Breast epithelium (tissue), 4 donors: ENCODE measurements at regions not wholly inside any gene's neighbourhood (a gene's known extent, or its start where the extent isn't known, plus 50 kb on each side); places are given as distances from the start of the nearest gene placed in this dataset.

Experiments used
- DNase-seq, 2 donors: peaks; one replicate each; pipeline ENCODE4 v3.0.0-alpha.2; 2019; ENCODE audit warnings: low spot score in 2 of 2
- H3K27ac ChIP-seq, 2 donors: fragments of 200-600 bp; sonication (generic) in 1 of 2; one replicate each; pipeline ENCODE4 v1.5.1; 2016 to 2019; ENCODE audit warnings: mild to moderate bottlenecking in 1 of 2
- H3K27me3 ChIP-seq, 2 donors: fragments of 200-600 bp; sonication (generic) in 1 of 2; one replicate each; pipeline versions ENCODE4 v1.5.1 to v1.6.0; 2017 to 2019; ENCODE audit warnings: control low read depth in 1 of 2, mild to moderate bottlenecking in 1 of 2
- H3K36me3 ChIP-seq: fragments of 200-600 bp; one replicate; pipeline ENCODE4 v1.5.1; 2019
- H3K4me1 ChIP-seq, 2 donors: fragments of 200-600 bp; sonication (generic); one replicate each; pipeline ENCODE4 v1.5.1; 2016 to 2019; ENCODE audit warnings: control low read depth in 1 of 2
- H3K4me3 ChIP-seq, 3 donors: fragments of 200-600 bp; sonication (generic); 1 replicate in 2 of 3; 2 replicates in 1 of 3; pipeline ENCODE4 v1.5.1; 2016 to 2019; ENCODE audit warnings: mild to moderate bottlenecking in 3 of 3, moderate library complexity in 2 of 3
- H3K9me3 ChIP-seq, 2 donors: fragments of 200-600 bp; sonication (generic) in 1 of 2; one replicate each; pipeline ENCODE4 v1.5.1; 2016 to 2019; ENCODE audit warnings: control low read depth in 1 of 2
- POLR2A ChIP-seq: fragments of 450-650 bp; IDR thresholded peaks from one replicate; pipeline ENCODE4 v1.6.1; 2016; ENCODE audit warnings: antibody characterized with exemption, mild to moderate bottlenecking, moderate library complexity
- POLR2AphosphoS5 ChIP-seq, 3 donors: sonication (generic); formaldehyde crosslinking; IDR thresholded peaks; one replicate each; pipeline ENCODE4 v1.6.1; 2017; ENCODE audit warnings: antibody characterized with exemption in 3 of 3
- intact Hi-C: fragments of 100-400 bp; cut with DNase I; formaldehyde crosslinking; loops from one replicate; pipeline ENCODE4 v1.15.1; 2023; ENCODE audit warnings: low total_unique reads
- TF ChIP-seq, protein P1 (sequence below), 3 donors: fragments of 450-650 bp; IDR thresholded peaks; one replicate each; pipeline ENCODE4 v1.5.1; 2016 to 2017; ENCODE audit warnings: antibody characterized with exemption in 3 of 3, mild to moderate bottlenecking in 3 of 3, moderate library complexity in 3 of 3

DNA sequence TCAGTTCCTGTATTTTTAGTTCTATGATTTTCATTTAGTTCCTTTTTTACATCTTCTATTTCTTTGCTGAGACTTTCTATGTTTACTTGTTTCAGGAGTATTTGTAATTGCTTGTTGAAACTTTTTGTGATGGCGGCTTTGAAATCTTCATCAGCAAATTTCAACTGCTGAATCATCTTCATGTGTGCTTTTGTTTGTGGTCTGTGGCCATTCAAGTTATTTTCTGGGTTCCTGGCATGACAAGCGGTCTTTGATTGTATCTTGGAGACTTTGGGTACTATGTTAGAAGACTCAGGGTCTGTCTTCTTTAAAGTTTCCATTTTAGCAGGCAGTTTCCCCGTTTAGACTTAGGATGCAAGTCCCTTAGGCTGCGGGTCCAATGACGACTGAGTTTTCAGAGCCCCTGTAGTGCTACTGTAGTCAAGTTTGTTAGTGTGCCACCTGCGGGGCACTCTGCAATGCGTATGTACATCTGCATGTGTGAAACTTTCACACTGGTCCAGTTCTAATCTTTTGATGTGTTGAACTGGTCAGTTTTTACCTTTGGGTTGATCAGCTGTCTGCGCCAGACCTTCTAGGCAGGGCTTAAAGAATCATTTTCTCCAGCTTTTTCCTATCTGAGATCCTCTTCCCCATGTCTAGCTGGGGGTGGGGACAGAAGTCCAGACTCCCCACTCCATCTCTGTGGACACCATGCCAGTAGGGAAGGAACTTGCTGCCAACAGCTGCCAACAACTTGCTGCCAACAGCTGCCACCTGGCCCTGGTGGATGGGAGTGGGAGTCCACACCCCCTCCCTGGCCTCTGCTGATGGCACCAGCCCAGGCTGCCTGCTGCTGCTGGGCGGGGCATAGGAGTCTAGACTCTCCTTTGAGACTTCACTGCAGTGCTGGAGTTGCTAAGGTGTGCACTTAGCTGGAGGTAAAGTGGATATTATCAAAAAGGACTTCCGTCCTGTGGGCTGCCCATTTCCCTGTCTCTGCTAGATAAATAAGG is 190.9 kb downstream of the TJP1 start:
- no peak for DNase-seq
- H3K9me3 ChIP-seq, result no peaks in the 10 kb centered on the region
- no peaks in the 10 kb centered on the region for H3K36me3 ChIP-seq
- intact Hi-C loops, result no loop called here
- H3K4me1 ChIP-seq, result no peaks in the 10 kb centered on the region
- TF ChIP-seq, protein P1, sequence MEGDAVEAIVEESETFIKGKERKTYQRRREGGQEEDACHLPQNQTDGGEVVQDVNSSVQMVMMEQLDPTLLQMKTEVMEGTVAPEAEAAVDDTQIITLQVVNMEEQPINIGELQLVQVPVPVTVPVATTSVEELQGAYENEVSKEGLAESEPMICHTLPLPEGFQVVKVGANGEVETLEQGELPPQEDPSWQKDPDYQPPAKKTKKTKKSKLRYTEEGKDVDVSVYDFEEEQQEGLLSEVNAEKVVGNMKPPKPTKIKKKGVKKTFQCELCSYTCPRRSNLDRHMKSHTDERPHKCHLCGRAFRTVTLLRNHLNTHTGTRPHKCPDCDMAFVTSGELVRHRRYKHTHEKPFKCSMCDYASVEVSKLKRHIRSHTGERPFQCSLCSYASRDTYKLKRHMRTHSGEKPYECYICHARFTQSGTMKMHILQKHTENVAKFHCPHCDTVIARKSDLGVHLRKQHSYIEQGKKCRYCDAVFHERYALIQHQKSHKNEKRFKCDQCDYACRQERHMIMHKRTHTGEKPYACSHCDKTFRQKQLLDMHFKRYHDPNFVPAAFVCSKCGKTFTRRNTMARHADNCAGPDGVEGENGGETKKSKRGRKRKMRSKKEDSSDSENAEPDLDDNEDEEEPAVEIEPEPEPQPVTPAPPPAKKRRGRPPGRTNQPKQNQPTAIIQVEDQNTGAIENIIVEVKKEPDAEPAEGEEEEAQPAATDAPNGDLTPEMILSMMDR (IDR thresholded peaks at IDR 0.05), result no peak
- TF ChIP-seq POLR2A, result no peak
- no peak overlapping the region for H3K4me3 ChIP-seq
- no peak overlapping the region for H3K27ac ChIP-seq
- peaks cover 0 to 20% of the 10 kb centered on the region in 2 donors for H3K27me3 ChIP-seq

DNA sequence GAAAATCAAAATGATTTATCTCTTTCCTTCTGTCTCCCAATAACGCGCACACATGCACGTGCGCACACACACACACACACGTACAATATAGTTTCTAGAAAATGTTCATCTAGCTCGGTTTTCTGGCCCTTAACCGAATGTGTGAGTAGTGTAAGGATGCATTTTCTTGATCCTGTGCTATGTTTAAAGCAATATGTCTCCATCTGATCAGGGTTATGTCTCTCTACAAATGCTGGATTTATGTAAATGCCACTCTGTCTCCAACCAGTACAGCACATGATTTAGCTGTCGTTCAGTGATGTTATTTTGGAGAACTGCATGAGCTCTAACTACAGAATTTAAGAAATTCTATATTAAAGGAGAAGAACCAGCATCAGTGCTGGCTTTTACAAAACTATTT is 198.0 kb downstream of the TJP1 start:
- H3K27me3 ChIP-seq, result no peaks in the 10 kb centered on the region
- H3K4me1 ChIP-seq, result no peaks in the 10 kb centered on the region
- intact Hi-C loops, result no loop called here
- DNase-seq, result no peak
- TF ChIP-seq POLR2A (no peak), POLR2AphosphoS5 (IDR thresholded peaks at IDR 0.05) (no peak)
- TF ChIP-seq, protein P1 (IDR thresholded peaks at IDR 0.05), result no peak
- H3K9me3 ChIP-seq, result no peaks in the 10 kb centered on the region
- no peak overlapping the region for H3K27ac ChIP-seq
- H3K36me3 ChIP-seq, result no peaks in the 10 kb centered on the region
- H3K4me3 ChIP-seq, result no peak overlapping the region

- Histone ChIP-seq H3K4me1 (no peaks in the 10 kb centered on the region), H3K36me3 (no peaks in the 10 kb centered on the region), H3K9me3 (no peaks in the 10 kb centered on the region), H3K4me3 (no peak overlapping the region), H3K27ac (no peak overlapping the region), H3K27me3 (no peaks in the 10 kb centered on the region)
- TF ChIP-seq POLR2AphosphoS5 (IDR thresholded peaks at IDR 0.05) (no peak), POLR2A (no peak)
- TF ChIP-seq, protein P1 (IDR thresholded peaks at IDR 0.05), result no peak
- DNase-seq, result no peak
- intact Hi-C loops, result no loop called here
Observed at GRCh38 chr15:29623116-29623639, 199.1 kb downstream of the TJP1 start.

DNA sequence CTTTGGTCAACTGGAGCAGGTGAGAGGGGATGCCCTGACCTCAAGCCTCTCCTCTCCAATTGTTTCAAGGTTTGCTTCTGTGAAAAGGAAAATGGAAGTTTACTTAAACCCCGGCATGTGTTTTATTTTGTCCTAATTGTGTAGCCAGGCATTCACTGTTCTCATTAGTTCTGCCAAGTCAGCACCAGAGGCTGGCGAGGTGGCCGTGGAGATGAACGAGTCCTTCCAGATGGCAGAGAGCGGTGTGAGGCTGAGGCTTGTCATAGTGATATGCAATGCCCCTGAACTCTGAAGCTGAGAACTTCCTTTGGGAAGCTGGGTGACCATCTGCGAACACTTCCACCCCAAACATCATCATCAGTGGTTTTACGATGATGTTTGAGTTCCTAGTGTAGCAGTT is 199.6 kb downstream of the TJP1 start:
- no peaks in the 10 kb centered on the region for H3K36me3 ChIP-seq
- no peak for DNase-seq
- no peaks in the 10 kb centered on the region for H3K4me1 ChIP-seq
- intact Hi-C loops, result no loop called here
- H3K27ac ChIP-seq, result no peak overlapping the region
- no peaks in the 10 kb centered on the region for H3K9me3 ChIP-seq
- TF ChIP-seq, protein P1 (IDR thresholded peaks at IDR 0.05), result no peak
- TF ChIP-seq POLR2AphosphoS5 (IDR thresholded peaks at IDR 0.05) (no peak), POLR2A (no peak)
- no peak overlapping the region for H3K4me3 ChIP-seq
- no peaks in the 10 kb centered on the region for H3K27me3 ChIP-seq

DNA sequence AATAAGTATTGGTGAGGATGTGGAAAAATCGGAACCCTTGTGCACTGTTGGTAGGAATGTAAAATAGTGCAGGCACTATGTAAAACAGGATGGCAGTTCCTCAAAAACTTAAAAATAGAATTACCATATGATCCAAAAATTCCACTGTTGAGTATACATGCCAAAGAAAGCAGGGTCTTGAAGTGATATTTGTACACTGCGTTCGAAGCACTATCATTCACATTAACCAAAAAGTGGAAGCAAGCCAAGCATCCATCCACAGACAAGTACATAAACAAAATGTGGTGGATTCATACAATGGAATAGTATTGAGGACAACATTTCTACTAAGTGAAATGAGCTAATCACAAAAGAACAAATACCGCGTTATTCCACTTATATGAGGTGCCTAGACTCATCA is 200.7 kb downstream of the TJP1 start:
- Histone ChIP-seq H3K9me3 (no peaks in the 10 kb centered on the region), H3K27me3 (no peaks in the 10 kb centered on the region), H3K4me1 (no peaks in the 10 kb centered on the region), H3K4me3 (no peak overlapping the region), H3K36me3 (no peaks in the 10 kb centered on the region), H3K27ac (no peak overlapping the region)
- intact Hi-C loops, result no loop called here
- no peak for DNase-seq
- TF ChIP-seq POLR2A (no peak), POLR2AphosphoS5 (IDR thresholded peaks at IDR 0.05) (no peak)
- TF ChIP-seq, protein P1 (IDR thresholded peaks at IDR 0.05), result no peak
